Keratinocyte (primary cell): ENCODE measurements at regions not wholly inside any gene's neighbourhood (a gene's known extent, or its start where the extent isn't known, plus 50 kb on each side); places are given as distances from the start of the nearest gene placed in this dataset.

Source experiments
- DNase-seq: peaks from one replicate; pipeline ENCODE4 v3.0.0-alpha.2; 2011; ENCODE audit warnings: low read depth, missing footprints, low spot score
- FAIRE-seq: peaks from 2 replicates; lab custom pipeline; 2011; peaks lifted over from hg19 to GRCh38; lab: Jason Lieb, UNC
- H2AFZ ChIP-seq: 2 replicates; pipeline ENCODE4 v1.6.0; 2012; ENCODE audit warnings: low read length, control low read depth, inconsistent platforms; ENCODE audit not compliant: control insufficient read depth
- H3K27ac ChIP-seq: 2 replicates; pipeline ENCODE4 v1.5.1; 2011; ENCODE audit warnings: low read length; ENCODE audit not compliant: control insufficient read depth, insufficient read depth
- H3K27me3 ChIP-seq: 3 replicates; pipeline ENCODE4 v1.6.0; 2011; ENCODE audit warnings: low read length; ENCODE audit not compliant: control insufficient read depth, insufficient read depth; ENCODE audit errors: extremely low read depth
- H3K36me3 ChIP-seq, 2 experiments: 2 replicates in 1 of 2; 3 replicates in 1 of 2; pipeline ENCODE4 v1.5.1; 2011; ENCODE audit warnings: low read length in 2 of 2, mild to moderate bottlenecking in 1 of 2; ENCODE audit not compliant: control insufficient read depth in 2 of 2, insufficient read depth in 2 of 2; ENCODE audit errors: extremely low read depth in 1 of 2
- H3K4me1 ChIP-seq: 3 replicates; pipeline ENCODE4 v1.5.1; 2011; ENCODE audit warnings: low read length; ENCODE audit not compliant: control insufficient read depth, insufficient read depth; ENCODE audit errors: extremely low read depth
- H3K4me2 ChIP-seq: 3 replicates; pipeline ENCODE4 v1.6.0; 2011; ENCODE audit warnings: low read depth, low read length; ENCODE audit not compliant: control insufficient read depth, insufficient read depth; ENCODE audit errors: extremely low read depth
- H3K4me3 ChIP-seq, 3 experiments: fragments of 200-600 bp in 1 of 3; sonication (generic) in 1 of 3; 2 replicates in 2 of 3; 3 replicates in 1 of 3; pipeline ENCODE4 v1.5.1; 2011 to 2016; ENCODE audit warnings: low read length in 3 of 3, mild to moderate bottlenecking in 3 of 3, control low read depth in 2 of 3, inconsistent platforms in 1 of 3, low read depth in 1 of 3, mixed read lengths in 1 of 3, mixed run types in 1 of 3, moderate library complexity in 1 of 3; ENCODE audit not compliant: control insufficient read depth in 2 of 3, insufficient read depth in 2 of 3; ENCODE audit errors: extremely low read depth in 1 of 3
- H3K79me2 ChIP-seq: 2 replicates; pipeline ENCODE4 v1.6.0; 2012; ENCODE audit warnings: low read length; ENCODE audit not compliant: control insufficient read depth, insufficient read depth
- H3K9ac ChIP-seq: 3 replicates; pipeline ENCODE4 v1.6.0; 2011; ENCODE audit warnings: low read length; ENCODE audit not compliant: control insufficient read depth, insufficient read depth; ENCODE audit errors: extremely low read depth
- H3K9me1 ChIP-seq: 3 replicates; pipeline ENCODE4 v1.6.0; 2011; ENCODE audit warnings: low read length; ENCODE audit not compliant: control insufficient read depth, insufficient read depth; ENCODE audit errors: extremely low read depth
- H3K9me3 ChIP-seq: 2 replicates; pipeline ENCODE4 v1.5.1; 2012; ENCODE audit warnings: low read depth, low read length; ENCODE audit not compliant: control insufficient read depth
- H4K20me1 ChIP-seq: 3 replicates; pipeline ENCODE4 v1.6.0; 2011; ENCODE audit warnings: low read length; ENCODE audit not compliant: control insufficient read depth, insufficient read depth; ENCODE audit errors: extremely low read depth
- CTCF ChIP-seq, 3 experiments: IDR thresholded peaks in 1 of 3; conservative IDR thresholded peaks in 1 of 3; optimal IDR thresholded peaks in 1 of 3; 2 replicates in 2 of 3; 3 replicates in 1 of 3; pipeline versions ENCODE3 to v1.5.1; 2011; ENCODE audit warnings: low read length in 3 of 3, mild to moderate bottlenecking in 3 of 3, moderate library complexity in 2 of 3, control low read depth in 1 of 3, inconsistent platforms in 1 of 3; ENCODE audit not compliant: insufficient read depth in 2 of 3; ENCODE audit errors: extremely low read depth in 1 of 3
- EZH2 ChIP-seq: IDR thresholded peaks from one replicate; pipeline ENCODE4 v1.6.1; 2012; ENCODE audit warnings: inconsistent platforms, mild to moderate bottlenecking, low read length, moderate library complexity
- dilution Hi-C: fragments of 300-500 bp; cut with MboI; formaldehyde crosslinking; loops from one replicate; pipeline ENCODE4 v1.7.0; 2020; ENCODE audit warnings: low sequenced_read_pairs; ENCODE audit not compliant: extremely low pct_ligation_motif_present

- H3K4me2 ChIP-seq = no peak overlapping the region
- no peaks in the 10 kb centered on the region for H3K36me3 ChIP-seq
- FAIRE-seq = no peak
- H3K79me2 ChIP-seq = no peaks in the 10 kb centered on the region
- H3K9me3 ChIP-seq = no peaks in the 10 kb centered on the region
- H3K9me1 ChIP-seq = no peaks in the 10 kb centered on the region
- H2AFZ ChIP-seq = no peak overlapping the region
- H3K4me1 ChIP-seq = no peaks in the 10 kb centered on the region
- H3K27me3 ChIP-seq = no peaks in the 10 kb centered on the region
- no peaks in the 10 kb centered on the region for H4K20me1 ChIP-seq
- H3K9ac ChIP-seq = no peak overlapping the region
- DNase-seq = no peak
- no peak overlapping the region for H3K4me3 ChIP-seq
- TF ChIP-seq EZH2 = no peak
- no peak for TF ChIP-seq CTCF (optimal IDR thresholded peaks at IDR 0.05 in 1 of 3, IDR thresholded peaks at IDR 0.05 in 1 of 3, conservative IDR thresholded peaks at IDR 0.05 in 1 of 3; ENCODE audit: extremely low read depth in 1 of 3, insufficient read depth in 2 of 3, low read length in 3 of 3)
- no peak overlapping the region for H3K27ac ChIP-seq
- dilution Hi-C loops = no loop called here
These were observed 145.1 kb downstream of the TDRD15 start for GRCh38 chr2:21268878-21269224.

- Histone ChIP-seq H3K4me3 (no peak overlapping the region), H3K27me3 (no peaks in the 10 kb centered on the region), H3K27ac (no peak overlapping the region), H3K9ac (no peak overlapping the region), H3K4me1 (no peaks in the 10 kb centered on the region), H3K9me1 (no peaks in the 10 kb centered on the region), H3K9me3 (no peaks in the 10 kb centered on the region), H4K20me1 (no peaks in the 10 kb centered on the region), H3K79me2 (no peaks in the 10 kb centered on the region), H2AFZ (no peak overlapping the region), H3K4me2 (no peak overlapping the region), H3K36me3 (no peaks in the 10 kb centered on the region)
- TF ChIP-seq CTCF (optimal IDR thresholded peaks at IDR 0.05 in 1 of 3, IDR thresholded peaks at IDR 0.05 in 1 of 3, conservative IDR thresholded peaks at IDR 0.05 in 1 of 3; ENCODE audit: extremely low read depth in 1 of 3, insufficient read depth in 2 of 3, low read length in 3 of 3) = no peak
- TF ChIP-seq EZH2 = no peak
- FAIRE-seq (no peak), DNase-seq (no peak)
- dilution Hi-C loops = no loop called here
These were observed 145.6 kb downstream of the TDRD15 start for GRCh38 chr2:21269382-21269781.
